Activated naive CD4-positive, alpha-beta T cell treated with anti-CD3 and anti-CD28 coated beads, Interleukin-2, amount 10 ng/mL, durations not matched to agents 7 days and 5 days (primary cell): ENCODE measurements at regions not wholly inside any gene's neighbourhood (a gene's known extent, or its start where the extent isn't known, plus 50 kb on each side); places are given as distances from the start of the nearest gene placed in this dataset.
"Not testable (repeated sequence)": the region's sequence is repeated elsewhere in the genome, so short reads cannot be mapped to it uniquely, and the experiment has no call there.

Experiments
- CTCF ChIA-PET: fragments of 350-600 bp; sonication (Branson Sonifier 250); formaldehyde crosslinking; loops from one replicate; lab custom pipeline; 2021; ENCODE audit warnings: antibody characterized with exemption; lab: Charles Lee
- DNase-seq: peaks from one replicate; pipeline ENCODE4 v3.0.0-alpha.2; 2020
- H3K27ac Mint-ChIP-seq: one replicate; pipeline ENCODE4 v1.8.0; 2021; ENCODE audit warnings: mild to moderate bottlenecking, moderate library complexity, mixed read lengths
- H3K27me3 Mint-ChIP-seq: one replicate; pipeline ENCODE4 v1.8.0; 2021; ENCODE audit warnings: mild to moderate bottlenecking, mixed read lengths
- H3K36me3 Mint-ChIP-seq: one replicate; pipeline ENCODE4 v1.8.0; 2021; ENCODE audit warnings: mixed read lengths
- H3K4me1 Mint-ChIP-seq: one replicate; pipeline ENCODE4 v1.8.0; 2021; ENCODE audit warnings: mixed read lengths
- H3K4me3 Mint-ChIP-seq: one replicate; pipeline ENCODE4 v1.8.0; 2021; ENCODE audit warnings: mild to moderate bottlenecking, moderate library complexity, mixed read lengths
- H3K9me3 Mint-ChIP-seq: one replicate; pipeline ENCODE4 v1.8.0; 2021; ENCODE audit warnings: mixed read lengths

GRCh38 chr17:77546772-77547241, 406.0 kb downstream of the SEC14L1 start:
- DNase-seq, result no peak
- Mint-ChIP-seq H3K9me3 (no peaks in the 10 kb centered on the region), H3K4me1 (no peaks in the 10 kb centered on the region), H3K27ac (no peak overlapping the region), H3K4me3 (no peak overlapping the region), H3K27me3 (peaks cover 32% of the 10 kb centered on the region), H3K36me3 (no peaks in the 10 kb centered on the region)
- CTCF ChIA-PET, result no interaction called here

DNA sequence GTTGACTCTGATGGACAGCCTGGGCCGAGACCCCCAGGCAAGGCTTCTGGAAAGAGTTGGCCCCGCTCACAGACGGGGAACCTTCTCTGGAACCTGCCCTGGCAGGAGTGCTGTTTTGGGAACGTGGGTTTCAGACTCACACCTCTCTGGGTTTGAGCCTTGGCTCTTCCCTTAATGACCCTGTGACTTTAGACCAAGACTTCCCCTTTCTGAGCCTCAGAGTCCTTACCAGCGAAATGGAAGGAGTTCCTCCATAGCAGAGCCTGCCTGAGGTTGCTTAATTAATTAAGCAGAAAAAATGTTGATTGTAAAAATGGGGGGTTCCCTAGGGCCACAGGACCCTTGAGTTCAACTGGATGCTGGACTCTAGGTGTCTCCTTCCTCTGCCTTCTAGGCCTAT, 408.2 kb downstream of the SEC14L1 start:
- CTCF ChIA-PET, result no interaction called here
- no peaks in the 10 kb centered on the region for H3K4me1 Mint-ChIP-seq
- no peaks in the 10 kb centered on the region for H3K9me3 Mint-ChIP-seq
- no peak overlapping the region for H3K27ac Mint-ChIP-seq
- no peak for DNase-seq
- H3K4me3 Mint-ChIP-seq, result no peak overlapping the region
- H3K27me3 Mint-ChIP-seq, result peaks cover 42% of the 10 kb centered on the region
- no peaks in the 10 kb centered on the region for H3K36me3 Mint-ChIP-seq

- H3K27me3 Mint-ChIP-seq, result peaks cover 35% of the 10 kb centered on the region
- H3K4me3 Mint-ChIP-seq, result no peak overlapping the region
- no peak overlapping the region for H3K27ac Mint-ChIP-seq
- H3K4me1 Mint-ChIP-seq, result no peaks in the 10 kb centered on the region
- no peaks in the 10 kb centered on the region for H3K9me3 Mint-ChIP-seq
- no peaks in the 10 kb centered on the region for H3K36me3 Mint-ChIP-seq
- CTCF ChIA-PET, result no interaction called here
- no peak for DNase-seq
Measured at GRCh38 chr17:77549726-77550366, 408.7 kb upstream of the TNRC6C start.

GRCh38 chr17:77553459-77554066, 404.9 kb upstream of the TNRC6C start:
- H3K27me3 Mint-ChIP-seq, result peaks cover 55% of the 10 kb centered on the region
- DNase-seq, result no peak
- CTCF ChIA-PET, result interaction anchor here (0.7 kb wide), 1 partner anchor 45 kb away, joined by 3 read pairs; no protein-coding TSS in a partner anchor
- no peaks in the 10 kb centered on the region for H3K9me3 Mint-ChIP-seq
- H3K36me3 Mint-ChIP-seq, result no peaks in the 10 kb centered on the region
- H3K4me1 Mint-ChIP-seq, result no peaks in the 10 kb centered on the region
- H3K27ac Mint-ChIP-seq, result no peak overlapping the region
- H3K4me3 Mint-ChIP-seq, result no peak overlapping the region

DNA sequence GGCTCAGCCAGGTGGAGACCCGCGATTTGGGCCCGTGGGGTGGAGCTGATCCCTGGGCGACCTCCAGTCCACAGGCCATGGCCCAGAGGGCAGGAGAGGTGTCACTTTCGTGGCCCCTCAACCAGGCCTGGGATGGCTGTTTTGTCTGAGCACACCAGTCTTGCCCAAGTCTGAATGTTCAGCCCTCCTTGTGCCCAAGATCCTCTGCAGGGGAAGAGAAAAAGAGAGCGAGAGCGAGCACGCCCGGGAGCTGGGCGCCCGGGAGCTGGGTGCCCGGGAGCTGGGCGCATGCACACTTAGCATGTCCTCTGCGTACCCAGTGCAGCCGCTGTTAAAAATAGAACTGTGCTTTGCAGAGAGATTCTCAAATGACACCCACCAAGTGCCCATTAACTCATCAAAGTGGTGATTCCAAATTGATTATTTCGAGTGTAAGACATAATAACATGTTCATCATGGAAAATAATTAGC, 403.3 kb upstream of the TNRC6C start:
- H3K27me3 Mint-ChIP-seq, result peaks cover 64% of the 10 kb centered on the region
- no peak overlapping the region for H3K4me3 Mint-ChIP-seq
- H3K9me3 Mint-ChIP-seq, result no peaks in the 10 kb centered on the region
- no peak overlapping the region for H3K27ac Mint-ChIP-seq
- CTCF ChIA-PET, result no interaction called here
- no peak for DNase-seq
- no peaks in the 10 kb centered on the region for H3K36me3 Mint-ChIP-seq
- H3K4me1 Mint-ChIP-seq, result no peaks in the 10 kb centered on the region

DNA sequence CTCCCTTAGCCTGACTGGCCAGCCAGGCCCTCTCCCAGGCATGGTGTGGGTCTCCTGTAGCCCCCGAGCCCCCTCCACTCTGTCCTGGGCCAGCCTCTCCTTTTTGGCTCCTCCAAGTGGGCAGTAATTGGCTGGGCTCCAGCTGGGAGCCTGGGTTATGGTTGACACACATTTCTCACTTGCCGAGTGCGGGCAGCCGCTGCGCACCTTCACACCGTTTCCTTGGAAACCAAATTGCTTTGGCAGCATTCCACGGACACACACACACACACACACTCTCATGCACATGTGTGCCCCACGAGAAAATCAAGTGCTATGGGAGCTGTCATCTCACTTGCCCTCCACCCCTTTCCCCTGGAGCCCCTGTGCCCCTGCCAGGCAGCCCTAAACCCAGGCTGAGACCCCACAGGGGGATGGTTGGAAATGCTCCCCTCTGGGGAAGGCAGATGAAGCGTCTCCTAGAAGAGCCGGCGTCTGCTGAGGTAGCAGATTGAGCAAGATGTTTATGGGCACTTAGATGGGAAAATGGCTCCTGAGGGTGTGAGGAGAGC, 402.7 kb upstream of the TNRC6C start:
- DNase-seq, result no peak
- no peaks in the 10 kb centered on the region for H3K4me1 Mint-ChIP-seq
- H3K4me3 Mint-ChIP-seq, result no peak overlapping the region

DNA sequence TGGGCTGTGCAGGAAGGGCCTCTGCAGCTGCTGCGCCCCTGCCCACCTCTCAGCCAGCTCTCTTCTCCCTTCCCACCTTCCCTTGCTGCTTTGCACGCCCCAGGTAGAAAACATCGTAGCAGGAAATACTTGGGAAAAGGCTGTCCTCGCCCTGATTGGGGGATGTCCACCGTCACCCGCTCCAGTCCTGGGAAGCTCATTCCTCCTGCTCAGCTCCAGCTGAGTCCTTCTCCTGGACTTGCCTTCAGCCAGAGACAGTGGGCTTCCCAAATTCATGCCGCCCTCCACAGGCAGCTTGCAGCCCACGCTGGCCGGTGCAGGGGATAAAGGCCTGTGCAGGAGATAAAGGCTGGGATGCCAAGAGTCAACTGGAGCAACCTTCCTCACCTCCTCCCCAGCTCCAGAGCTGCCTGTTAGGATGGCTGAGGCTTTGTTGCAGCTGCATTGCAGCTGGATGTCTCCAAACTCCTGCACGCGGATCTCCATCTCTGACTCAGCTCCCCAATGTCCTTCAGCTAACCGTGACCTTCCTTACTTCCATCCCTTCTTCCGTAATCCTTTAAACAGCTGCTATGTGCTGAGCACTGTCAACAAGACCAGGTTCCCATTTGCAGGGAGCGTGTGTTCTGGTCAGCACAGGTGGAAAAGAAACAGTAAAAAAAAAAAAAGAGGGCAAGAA, 402.0 kb upstream of the TNRC6C start:
- H3K4me1 Mint-ChIP-seq, result no peaks in the 10 kb centered on the region
- CTCF ChIA-PET, result interaction anchor here (0.8 kb wide), 1 partner anchor 14 kb away, joined by 3 read pairs; no protein-coding TSS in a partner anchor
- H3K9me3 Mint-ChIP-seq, result no peaks in the 10 kb centered on the region
- no peak overlapping the region for H3K4me3 Mint-ChIP-seq
- H3K27me3 Mint-ChIP-seq, result peaks cover 71% of the 10 kb centered on the region
- no peak overlapping the region for H3K27ac Mint-ChIP-seq
- no peaks in the 10 kb centered on the region for H3K36me3 Mint-ChIP-seq
- DNase-seq, result no peak

More for the DNA sequence above, 402.7 kb upstream of the TNRC6C start:
- H3K27me3 Mint-ChIP-seq, result peaks cover 69% of the 10 kb centered on the region
- H3K9me3 Mint-ChIP-seq, result no peaks in the 10 kb centered on the region
- CTCF ChIA-PET, result interaction anchor here (0.8 kb wide), 1 partner anchor 13 kb away, joined by 3 read pairs; no protein-coding TSS in a partner anchor
- H3K36me3 Mint-ChIP-seq, result no peaks in the 10 kb centered on the region
- no peak overlapping the region for H3K27ac Mint-ChIP-seq

DNA sequence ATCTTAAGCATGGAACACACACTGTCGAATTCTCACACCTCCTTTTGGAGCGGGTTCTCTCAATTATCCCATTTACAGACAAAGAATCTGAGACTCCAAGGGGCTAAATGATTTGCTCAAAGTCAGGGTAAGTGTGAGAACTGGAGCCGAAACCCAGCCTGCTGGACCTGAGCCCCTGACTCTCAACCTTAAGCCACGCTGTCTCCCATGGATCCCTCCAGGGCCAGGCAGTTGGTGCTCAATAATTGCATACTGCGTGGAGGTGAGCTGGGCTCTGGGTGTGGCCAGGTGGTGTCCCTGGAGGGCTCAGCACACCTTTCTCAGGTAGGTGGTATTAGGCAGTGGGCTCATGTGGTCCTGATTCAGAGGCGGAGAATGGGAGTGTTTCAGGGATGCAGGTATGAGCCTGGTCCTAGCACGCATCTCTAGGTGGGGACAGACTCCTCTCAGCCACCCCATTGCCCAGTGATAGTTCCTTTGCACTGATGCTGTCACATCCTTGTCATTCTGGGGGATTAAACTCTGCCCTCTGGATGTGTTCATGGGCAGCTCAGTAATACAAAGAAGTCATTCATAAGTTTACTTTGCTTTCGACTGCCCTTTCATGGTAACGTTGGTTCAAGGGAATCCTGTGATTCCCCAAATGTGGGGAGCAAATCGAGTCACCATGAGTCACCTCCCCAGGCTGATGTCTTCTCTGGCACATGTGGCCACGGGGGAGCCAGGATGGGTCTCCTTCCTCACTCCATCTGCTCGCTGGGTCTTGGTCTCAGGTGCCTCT, 399.5 kb upstream of the TNRC6C start:
- no peaks in the 10 kb centered on the region for H3K36me3 Mint-ChIP-seq
- no peak overlapping the region for H3K27ac Mint-ChIP-seq
- peaks cover 58% of the 10 kb centered on the region for H3K27me3 Mint-ChIP-seq
- no peaks in the 10 kb centered on the region for H3K9me3 Mint-ChIP-seq
- CTCF ChIA-PET, result no interaction called here
- DNase-seq, result no peak
- no peak overlapping the region for H3K4me3 Mint-ChIP-seq
- no peaks in the 10 kb centered on the region for H3K4me1 Mint-ChIP-seq

- no peak for DNase-seq
- Mint-ChIP-seq H3K27me3 (peaks cover 62% of the 10 kb centered on the region), H3K9me3 (no peaks in the 10 kb centered on the region), H3K27ac (no peak overlapping the region), H3K4me1 (no peaks in the 10 kb centered on the region), H3K4me3 (no peak overlapping the region), H3K36me3 (no peaks in the 10 kb centered on the region)
- CTCF ChIA-PET, result no interaction called here
Measured at GRCh38 chr17:77560381-77560780, 398.1 kb upstream of the TNRC6C start.

GRCh38 chr17:77560841-77561240, 397.7 kb upstream of the TNRC6C start:
- no peak overlapping the region for H3K27ac Mint-ChIP-seq

DNA sequence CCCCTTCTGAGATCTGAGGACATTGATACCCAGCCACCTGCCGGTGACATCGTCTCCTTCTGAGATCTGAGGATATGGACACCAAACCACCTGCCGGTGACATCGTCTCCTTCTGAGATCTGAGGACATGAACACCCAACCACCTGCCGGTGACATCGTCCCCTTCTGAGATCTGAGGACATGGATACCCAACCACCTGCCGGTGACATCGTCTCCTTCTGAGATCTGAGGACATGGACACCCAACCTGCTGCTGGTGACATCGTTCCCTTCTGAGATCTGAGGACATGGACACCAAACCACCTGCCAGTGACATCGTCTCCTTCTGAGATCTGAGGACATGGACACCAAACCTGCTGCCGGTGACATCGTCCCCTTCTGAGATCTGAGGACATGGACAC, 396.1 kb upstream of the TNRC6C start:
- DNase-seq, H3K4me3 Mint-ChIP-seq, H3K4me1 Mint-ChIP-seq, H3K27ac Mint-ChIP-seq, H3K36me3 Mint-ChIP-seq, H3K9me3 Mint-ChIP-seq: not testable (repeated sequence)
- CTCF ChIA-PET, result interaction anchor here (0.7 kb wide), 1 partner anchor 20 kb away, joined by 3 read pairs; no protein-coding TSS in a partner anchor
- H3K27me3 Mint-ChIP-seq, result peaks cover 61% of the 10 kb centered on the region

More at GRCh38 chr17:77560841-77561240, 397.7 kb upstream of the TNRC6C start:
- no peaks in the 10 kb centered on the region for H3K36me3 Mint-ChIP-seq
- CTCF ChIA-PET, result no interaction called here
- no peaks in the 10 kb centered on the region for H3K4me1 Mint-ChIP-seq
- H3K27me3 Mint-ChIP-seq, result peaks cover 61% of the 10 kb centered on the region
- no peaks in the 10 kb centered on the region for H3K9me3 Mint-ChIP-seq
- no peak overlapping the region for H3K4me3 Mint-ChIP-seq
- DNase-seq, result no peak

DNA sequence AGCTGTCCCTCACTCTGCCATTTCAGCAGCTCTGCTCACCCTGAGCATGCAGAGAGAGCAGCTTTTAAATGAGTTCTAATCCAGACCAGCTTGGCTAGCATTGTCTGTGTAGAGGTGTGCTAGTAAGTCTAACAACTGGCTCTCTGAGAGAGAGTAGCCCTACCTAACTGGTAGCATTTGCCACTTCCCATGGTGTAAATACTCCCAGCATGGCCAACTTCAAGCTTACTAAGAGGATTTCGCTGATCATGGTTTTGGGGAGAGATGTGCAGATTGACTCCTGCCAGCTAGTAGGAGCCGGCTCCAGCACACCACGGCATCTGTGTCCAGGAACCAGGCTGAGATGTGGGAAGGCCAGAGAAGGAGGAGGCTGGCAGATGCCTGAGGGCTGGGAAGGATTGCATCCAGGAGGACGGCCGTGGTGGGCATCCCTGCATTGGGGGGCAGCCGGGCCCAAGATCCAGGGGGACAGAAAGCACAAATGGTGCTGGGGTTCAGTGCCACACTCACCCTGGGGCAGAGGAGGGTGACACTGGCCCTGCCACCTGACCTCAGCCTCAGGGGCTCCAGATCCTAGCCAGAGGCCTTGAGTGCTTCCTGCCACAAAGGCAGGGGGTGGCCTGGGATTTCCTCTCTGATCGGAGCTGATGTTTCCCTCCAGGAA, 394.9 kb upstream of the TNRC6C start:
- H3K27ac Mint-ChIP-seq, result no peak overlapping the region
- H3K9me3 Mint-ChIP-seq, result no peaks in the 10 kb centered on the region
- H3K36me3 Mint-ChIP-seq, result no peaks in the 10 kb centered on the region
- CTCF ChIA-PET, result no interaction called here
- H3K4me1 Mint-ChIP-seq, result no peaks in the 10 kb centered on the region
- DNase-seq, result no peak
- no peak overlapping the region for H3K4me3 Mint-ChIP-seq
- H3K27me3 Mint-ChIP-seq, result peaks cover 60% of the 10 kb centered on the region

DNA sequence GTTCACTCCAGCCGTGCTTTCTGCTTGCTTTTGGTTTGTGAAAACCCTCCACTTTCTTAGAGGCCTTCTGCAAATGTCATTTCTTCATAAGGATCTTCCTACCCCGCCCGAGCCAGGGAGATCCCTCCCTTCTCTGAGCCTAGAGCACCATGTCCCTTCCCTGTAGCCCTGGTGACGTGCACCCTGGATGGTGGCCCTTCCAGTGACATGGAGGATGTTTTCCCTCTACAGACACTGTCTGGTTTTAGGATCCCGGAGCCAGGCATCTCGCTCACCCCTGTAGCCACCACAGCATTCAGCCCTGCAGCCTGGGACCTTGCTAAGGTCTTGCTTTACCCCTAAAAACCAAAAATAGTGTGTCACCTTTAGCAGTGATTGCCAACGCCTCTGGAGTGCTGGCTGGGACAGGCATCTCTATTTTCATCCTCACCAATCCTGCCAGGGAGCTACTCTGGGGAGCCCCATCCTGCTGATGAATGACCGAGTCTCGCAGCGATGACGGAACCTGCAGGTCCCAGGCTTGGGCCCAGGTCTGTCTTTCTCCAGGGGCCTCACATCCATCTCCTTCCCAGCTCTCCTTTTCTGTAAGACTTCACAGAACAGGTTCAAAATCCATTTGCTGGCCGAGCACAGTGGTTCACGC, 394.1 kb upstream of the TNRC6C start:
- H3K9me3 Mint-ChIP-seq, result no peaks in the 10 kb centered on the region
- no peaks in the 10 kb centered on the region for H3K36me3 Mint-ChIP-seq
- CTCF ChIA-PET, result no interaction called here

More for the DNA sequence above, 394.1 kb upstream of the TNRC6C start:
- DNase-seq, result no peak
- Mint-ChIP-seq H3K27ac (no peak overlapping the region), H3K27me3 (peaks cover 54% of the 10 kb centered on the region), H3K4me3 (no peak overlapping the region), H3K4me1 (no peaks in the 10 kb centered on the region)
